HG03103 (cell line): ENCODE measurements at regions not wholly inside any gene's neighbourhood (a gene's known extent, or its start where the extent isn't known, plus 50 kb on each side); places are given as distances from the start of the nearest gene placed in this dataset.
A peak's percentile ranks its signal among the peaks of the same experiment; 100 is the strongest.

Source experiments
- ATAC-seq: cut with Tn5 transposase; IDR thresholded peaks from one replicate; pipeline ENCODE4 v1.9.1; 2021; ENCODE audit warnings: low read depth; ENCODE audit not compliant: unreplicated experiment

- ATAC-seq = no peak
Observed at GRCh38 chr4:181939199-181939945, 303.8 kb upstream of the TENM3 start.

- ATAC-seq = no peak
Observed at GRCh38 chr4:181944527-181944926, 298.7 kb upstream of the TENM3 start.

GRCh38 chr4:181946902-181947301 is 296.3 kb upstream of the TENM3 start:
- ATAC-seq = no peak

- ATAC-seq = no peak
Observed at GRCh38 chr4:181948839-181949382, 294.3 kb upstream of the TENM3 start.

- ATAC-seq = no peak
Observed at GRCh38 chr4:181949704-181950312, 293.4 kb upstream of the TENM3 start.

GRCh38 chr4:181950372-181951127 is 292.7 kb upstream of the TENM3 start:
- ATAC-seq = no peak

- no peak for ATAC-seq
Observed at GRCh38 chr4:181951265-181951664, 291.9 kb upstream of the TENM3 start.

GRCh38 chr4:181952478-181952877 is 290.7 kb upstream of the TENM3 start:
- ATAC-seq = no peak

- ATAC-seq = no peak
Observed at GRCh38 chr4:181956512-181956911, 286.7 kb upstream of the TENM3 start.

- no peak for ATAC-seq
Observed at GRCh38 chr4:181957088-181957487, 286.1 kb upstream of the TENM3 start.

GRCh38 chr4:181958446-181958845 is 284.8 kb upstream of the TENM3 start:
- ATAC-seq = no peak

GRCh38 chr4:181959121-181959520 is 284.1 kb upstream of the TENM3 start:
- no peak for ATAC-seq

GRCh38 chr4:181960384-181960783 is 282.8 kb upstream of the TENM3 start:
- no peak for ATAC-seq

GRCh38 chr4:181962321-181962720 is 280.9 kb upstream of the TENM3 start:
- ATAC-seq = no peak

GRCh38 chr4:181964731-181965130 is 278.5 kb upstream of the TENM3 start:
- no peak for ATAC-seq

GRCh38 chr4:181966104-181966551 is 277.1 kb upstream of the TENM3 start:
- no peak for ATAC-seq

- ATAC-seq = no peak
Observed at GRCh38 chr4:181967401-181967800, 275.8 kb upstream of the TENM3 start.

- ATAC-seq = no peak
Observed at GRCh38 chr4:181968371-181968770, 274.8 kb upstream of the TENM3 start.

GRCh38 chr4:181969151-181969550 is 274.1 kb upstream of the TENM3 start:
- no peak for ATAC-seq

GRCh38 chr4:181970366-181970765 is 272.8 kb upstream of the TENM3 start:
- ATAC-seq = no peak

GRCh38 chr4:181971411-181971810 is 271.8 kb upstream of the TENM3 start:
- peak; percentile 75 for ATAC-seq
